Erythroblast (primary cell): ENCODE measurements at regions not wholly inside any gene's neighbourhood (a gene's known extent, or its start where the extent isn't known, plus 50 kb on each side); places are given as distances from the start of the nearest gene placed in this dataset.

Experiments used
- DNase-seq, 2 experiments: peaks; one replicate each; lab custom pipeline; 2025; lab: John Stamatoyannopoulos, UW
- GATA1 ChIP-seq: IDR thresholded peaks from 2 replicates; pipeline ENCODE4 v1.6.1; 2011; ENCODE audit warnings: low read depth, mild to moderate bottlenecking, control low read depth, low read length, moderate library complexity
- POLR2A ChIP-seq: IDR thresholded peaks from 2 replicates; pipeline ENCODE4 v1.6.1; 2011; ENCODE audit warnings: mild to moderate bottlenecking, low read length

DNA sequence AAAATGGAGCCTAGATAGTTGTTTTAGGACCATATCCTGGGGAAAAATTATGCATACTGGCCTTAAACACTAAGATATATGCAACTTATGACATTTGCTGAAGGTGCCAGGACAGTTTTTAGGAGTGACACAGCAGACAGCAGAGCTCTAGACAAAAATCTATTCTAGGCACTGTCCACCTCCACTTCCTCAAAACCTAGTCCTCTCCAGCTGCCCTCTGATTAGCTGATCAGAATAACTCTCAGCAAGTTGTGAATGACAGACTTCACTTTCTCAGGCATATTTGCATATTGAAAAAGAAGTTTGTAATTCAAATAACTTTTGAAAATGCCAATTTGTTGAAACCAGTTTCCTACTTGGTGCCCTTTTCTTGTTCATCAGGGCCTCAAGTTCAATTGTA, 152.3 kb upstream of the STEAP4 start:
- TF ChIP-seq POLR2A: no peak
- no peak for TF ChIP-seq GATA1
- no peak for DNase-seq

DNA sequence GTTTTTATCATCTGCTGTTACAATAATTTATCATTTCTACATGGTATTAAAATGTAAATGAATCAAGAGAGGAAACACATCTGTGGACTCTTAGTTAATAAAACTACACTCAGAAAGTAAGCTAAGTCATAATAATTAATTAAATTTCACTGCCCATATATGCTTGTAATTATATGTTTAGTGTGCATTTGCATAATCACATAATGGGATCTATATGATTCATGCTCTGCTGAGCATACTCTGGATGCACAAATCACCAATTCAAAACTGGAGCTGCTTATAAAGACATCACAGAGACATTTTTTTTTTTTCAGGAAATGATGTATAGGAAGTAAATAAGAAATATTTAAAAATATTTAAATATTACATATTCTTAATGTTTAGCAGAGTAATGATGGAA, 151.6 kb upstream of the STEAP4 start:
- no peak for TF ChIP-seq GATA1
- TF ChIP-seq POLR2A: no peak
- DNase-seq: no peak

DNA sequence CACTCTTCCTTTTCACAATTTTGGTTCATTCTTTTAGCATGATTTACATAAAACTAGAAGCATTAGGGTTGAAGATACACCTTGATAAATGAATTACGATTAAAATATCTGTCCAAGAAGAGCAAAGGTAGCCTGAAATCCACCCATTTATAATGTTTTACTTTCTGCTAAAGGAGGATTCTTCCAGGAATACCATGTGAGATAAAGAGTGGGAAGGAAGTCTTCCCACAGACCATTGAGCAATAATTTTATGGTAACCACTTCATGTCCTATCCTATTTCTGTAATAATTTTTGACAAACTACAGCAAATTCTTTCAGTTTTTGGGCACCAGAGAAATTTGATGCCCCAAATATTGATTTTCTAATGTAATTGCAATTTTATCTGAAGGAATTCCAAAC, 150.6 kb upstream of the STEAP4 start:
- no peak for TF ChIP-seq POLR2A
- TF ChIP-seq GATA1: no peak
- no peak for DNase-seq

DNA sequence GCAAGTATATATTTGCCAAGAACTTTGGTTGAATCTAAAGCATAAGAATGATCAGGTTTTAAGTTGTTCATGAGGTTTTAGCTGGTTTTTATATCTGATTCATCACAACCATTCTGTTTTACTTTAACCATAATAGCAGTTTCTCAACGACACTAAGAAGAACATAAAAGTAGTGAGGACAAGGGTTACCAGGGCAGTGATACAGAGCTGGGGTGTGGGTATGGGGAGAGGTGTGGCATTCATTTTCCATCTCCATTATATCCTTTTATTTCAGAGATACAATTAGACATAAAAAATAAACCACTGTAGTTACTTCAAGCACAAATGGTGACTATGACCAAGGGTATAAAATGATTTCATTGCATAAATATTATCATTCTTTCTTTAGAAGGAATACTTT, 149.8 kb upstream of the STEAP4 start:
- no peak for TF ChIP-seq GATA1
- TF ChIP-seq POLR2A: no peak
- DNase-seq: no peak

DNA sequence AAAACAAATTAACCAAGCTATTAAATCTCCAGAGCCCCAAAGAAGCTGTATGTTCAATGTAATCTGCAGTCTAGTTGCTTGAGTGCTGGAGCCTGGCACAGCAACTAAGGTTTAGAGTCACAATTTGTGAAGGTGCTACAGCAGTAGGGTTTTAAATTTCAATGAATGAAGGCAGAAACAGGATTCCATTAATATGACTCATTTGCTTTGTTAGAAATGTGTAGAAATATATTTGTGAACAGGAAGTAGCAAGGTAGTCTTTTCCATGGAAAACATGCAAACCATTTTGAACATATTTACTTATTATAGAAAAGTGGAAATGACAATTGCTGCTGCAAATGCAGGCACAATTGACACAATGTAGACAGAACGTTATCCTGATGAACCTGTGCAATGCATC, 149.0 kb upstream of the STEAP4 start:
- TF ChIP-seq GATA1 (no peak), POLR2A (no peak)
- DNase-seq: no peak

DNA sequence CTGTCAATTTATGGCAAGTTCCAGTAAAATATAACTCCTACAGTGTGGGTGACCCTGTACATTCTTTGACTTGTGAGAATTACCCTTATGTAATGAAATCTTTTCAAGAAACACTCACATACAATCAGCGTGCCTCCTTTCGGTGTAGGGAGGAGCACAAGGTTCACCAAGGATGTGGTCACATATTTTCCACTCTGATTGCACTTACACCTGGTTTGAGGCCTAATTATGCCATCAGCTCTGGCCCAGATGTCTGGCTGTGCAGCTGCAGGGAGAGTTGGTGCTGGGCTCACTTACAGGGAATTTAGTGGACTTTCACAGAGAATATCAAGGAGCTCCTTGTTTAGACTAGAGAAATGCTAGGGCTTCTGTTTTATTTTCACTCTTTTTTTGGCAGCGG, 146.0 kb upstream of the STEAP4 start:
- DNase-seq: no peak
- TF ChIP-seq GATA1: no peak
- TF ChIP-seq POLR2A: no peak

DNA sequence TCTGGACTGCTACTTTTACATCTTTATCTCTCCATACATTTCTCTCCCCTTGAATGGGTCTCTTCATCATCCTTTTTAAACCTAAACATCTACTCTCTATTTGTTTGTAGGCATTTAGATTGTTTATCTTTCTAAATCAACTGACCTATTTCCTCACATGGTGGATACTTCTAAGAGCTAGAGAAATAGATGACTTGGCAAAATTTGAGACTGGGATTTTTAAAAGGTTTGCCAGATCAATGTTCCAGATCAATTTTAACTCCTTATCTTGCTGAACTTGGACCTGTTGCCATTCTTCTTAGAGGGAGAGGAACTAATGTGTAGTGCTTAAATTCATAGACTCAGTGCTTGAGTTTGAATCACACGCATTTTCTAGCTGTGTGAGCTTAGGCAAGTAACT, 144.2 kb upstream of the STEAP4 start:
- TF ChIP-seq GATA1: no peak
- no peak for TF ChIP-seq POLR2A
- no peak for DNase-seq

DNA sequence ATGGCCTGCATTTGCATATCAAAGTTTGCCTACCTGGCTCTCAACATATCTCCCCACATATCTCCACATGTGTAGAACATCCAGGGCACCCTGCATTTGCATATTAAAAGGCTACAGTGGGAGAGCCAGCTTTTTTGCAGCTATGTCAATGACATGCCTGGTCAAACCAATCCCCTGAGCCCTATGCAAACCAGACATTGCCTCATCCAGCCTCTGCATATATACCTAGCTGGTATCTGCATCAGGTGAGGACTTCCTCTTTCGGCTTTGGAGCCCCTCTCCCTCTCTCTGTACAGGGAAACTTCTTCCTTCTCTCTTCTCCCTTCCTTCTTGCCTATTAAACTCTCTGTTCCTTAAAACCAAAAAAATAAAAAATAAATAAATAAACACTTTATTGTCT, 142.7 kb upstream of the STEAP4 start:
- no peak for DNase-seq
- TF ChIP-seq POLR2A (no peak), GATA1 (no peak)

DNA sequence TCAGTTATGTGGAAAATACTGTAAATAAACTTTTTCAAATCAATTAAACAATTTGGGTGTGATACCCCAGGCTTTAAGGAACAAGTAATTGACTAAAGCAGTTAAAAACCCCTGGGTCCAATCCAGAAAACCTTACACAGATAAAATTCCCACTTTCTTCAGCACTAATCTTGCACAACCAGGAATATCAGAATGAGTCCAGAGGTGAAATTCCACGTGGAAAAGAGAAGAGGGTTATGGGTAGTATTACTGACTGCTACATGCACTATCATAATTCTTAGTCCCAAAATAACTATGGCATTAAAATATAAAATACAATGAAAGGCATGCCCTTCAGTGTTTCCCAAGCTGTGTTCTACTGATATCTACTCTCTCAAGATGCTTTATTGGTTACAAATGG, 135.7 kb upstream of the STEAP4 start:
- DNase-seq: no peak
- TF ChIP-seq POLR2A (no peak), GATA1 (no peak)

DNA sequence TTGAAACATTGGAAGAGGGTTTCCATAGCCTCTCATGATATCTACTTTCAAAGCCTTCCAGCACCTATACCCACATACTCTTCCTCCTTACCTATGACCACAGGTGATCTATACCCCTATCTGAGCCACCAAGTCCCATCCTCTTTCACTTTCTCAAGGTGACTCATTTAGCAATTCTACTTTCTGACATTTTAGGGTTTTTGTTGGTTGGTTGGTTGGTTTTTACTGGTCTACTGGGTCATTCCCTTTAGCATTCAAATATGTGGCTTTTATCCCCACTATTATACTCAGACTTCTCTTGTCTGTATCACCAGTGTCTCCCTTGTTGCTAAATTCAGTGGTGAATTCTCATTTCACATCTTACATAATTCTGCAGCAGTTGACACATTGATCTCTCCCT, 130.4 kb upstream of the STEAP4 start:
- no peak for DNase-seq

DNA sequence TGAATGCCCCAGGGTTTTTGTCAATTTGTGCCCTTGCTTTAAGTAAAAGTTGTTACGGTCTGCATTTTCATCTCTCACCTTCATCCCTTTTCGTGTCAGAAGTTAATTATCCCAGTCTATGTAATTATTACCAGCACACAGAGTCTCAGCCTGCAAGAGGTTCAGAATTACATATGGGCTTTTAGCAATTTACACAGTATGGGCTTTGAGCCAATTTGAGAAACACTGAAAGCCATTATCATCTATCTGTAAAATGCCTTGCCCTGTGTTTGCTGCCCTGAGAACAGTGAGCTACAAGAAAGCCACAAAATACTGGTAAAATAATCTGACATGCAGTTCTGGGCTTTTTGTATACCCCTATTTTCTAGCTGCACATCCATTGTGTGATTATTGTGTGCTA, 125.6 kb upstream of the STEAP4 start:
- TF ChIP-seq GATA1: no peak
- no peak for TF ChIP-seq POLR2A
- no peak for DNase-seq

More for the DNA sequence above, 130.4 kb upstream of the STEAP4 start:
- TF ChIP-seq POLR2A (no peak), GATA1 (no peak)

DNA sequence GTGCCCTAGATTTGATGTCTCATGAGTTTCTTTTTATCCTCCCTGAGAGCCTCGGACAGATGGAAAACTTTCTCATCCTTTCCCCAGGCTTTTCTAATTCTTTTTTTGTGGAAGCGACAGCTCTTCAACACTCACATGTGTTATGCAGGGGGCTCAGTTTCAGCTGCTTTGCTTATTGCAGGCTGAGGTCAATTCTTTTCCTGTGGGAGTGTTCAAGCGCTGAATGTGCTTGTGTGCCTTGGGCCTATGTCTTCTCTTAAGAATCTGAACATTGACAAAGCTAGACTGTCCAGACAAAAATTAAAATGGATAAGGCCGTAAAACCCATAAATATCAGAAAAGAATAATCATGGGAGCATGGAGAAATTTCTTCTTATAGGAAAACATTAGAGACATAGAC, 125.2 kb upstream of the STEAP4 start:
- DNase-seq: no peak
- no peak for TF ChIP-seq POLR2A
- TF ChIP-seq GATA1: no peak

DNA sequence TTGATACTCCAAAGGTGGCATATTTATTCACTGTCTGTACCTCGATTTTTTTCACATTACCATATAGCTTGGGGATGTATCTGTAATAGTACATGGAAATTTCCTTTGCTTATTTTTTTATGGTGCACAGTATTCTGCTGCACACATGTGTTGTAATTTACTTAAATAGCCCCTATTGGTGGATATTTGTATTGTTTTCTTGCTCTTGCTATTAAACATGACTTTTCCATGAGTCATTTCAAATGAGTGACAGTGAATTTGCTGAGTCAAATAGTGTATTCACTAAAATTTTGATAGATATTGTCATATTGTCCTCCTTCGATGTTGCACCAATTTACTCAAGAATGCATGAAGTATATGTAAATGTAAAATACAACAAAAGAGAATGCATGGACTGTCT, 122.7 kb upstream of the STEAP4 start:
- TF ChIP-seq POLR2A (no peak), GATA1 (no peak)
- DNase-seq: no peak

DNA sequence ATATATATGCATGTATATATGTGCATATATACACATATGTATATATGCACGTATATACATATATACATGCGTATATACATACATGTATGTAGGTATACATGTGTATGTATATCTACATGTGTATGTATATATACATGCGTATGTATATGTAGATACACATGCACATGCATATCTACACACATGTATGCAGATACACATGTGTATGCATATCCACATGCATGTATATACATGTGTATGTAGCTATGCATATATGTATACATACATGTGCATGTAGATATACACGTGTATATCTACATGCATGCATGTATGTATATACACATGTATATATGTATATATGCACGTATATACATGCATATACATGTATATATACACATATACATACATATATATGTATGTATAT, 95.8 kb upstream of the STEAP4 start:
- DNase-seq: no peak
- TF ChIP-seq GATA1: no peak
- no peak for TF ChIP-seq POLR2A

DNA sequence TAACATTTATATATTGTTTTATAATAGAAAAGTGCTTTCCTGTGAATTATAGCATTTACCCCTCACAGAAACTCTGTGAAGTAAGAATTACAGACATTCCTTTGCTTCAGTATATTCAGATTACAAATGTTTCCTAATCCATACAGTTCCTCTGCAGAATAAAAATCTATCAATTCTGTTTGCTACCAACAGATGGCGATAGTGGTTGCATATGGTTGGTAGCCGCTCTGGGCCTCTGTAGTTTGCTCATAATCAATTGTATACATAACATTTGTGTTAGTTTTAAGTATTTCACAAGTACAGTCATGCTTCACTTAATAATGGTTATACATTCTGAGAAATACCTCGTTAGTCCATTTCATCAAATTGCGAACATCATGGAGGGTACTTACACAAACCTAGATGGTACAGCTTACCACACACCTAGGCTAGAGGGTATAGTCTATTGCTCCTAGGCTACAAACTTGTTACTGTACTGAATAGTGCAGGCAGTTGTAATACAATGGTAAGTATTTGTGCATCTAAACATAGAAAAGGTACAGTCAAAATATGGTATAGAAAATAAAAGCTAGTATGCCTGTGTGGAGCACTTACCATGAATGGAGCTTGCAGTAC, 94.4 kb upstream of the STEAP4 start:
- DNase-seq: peak; percentile 14 to 47
- no peak for TF ChIP-seq POLR2A
- TF ChIP-seq GATA1: no peak

DNA sequence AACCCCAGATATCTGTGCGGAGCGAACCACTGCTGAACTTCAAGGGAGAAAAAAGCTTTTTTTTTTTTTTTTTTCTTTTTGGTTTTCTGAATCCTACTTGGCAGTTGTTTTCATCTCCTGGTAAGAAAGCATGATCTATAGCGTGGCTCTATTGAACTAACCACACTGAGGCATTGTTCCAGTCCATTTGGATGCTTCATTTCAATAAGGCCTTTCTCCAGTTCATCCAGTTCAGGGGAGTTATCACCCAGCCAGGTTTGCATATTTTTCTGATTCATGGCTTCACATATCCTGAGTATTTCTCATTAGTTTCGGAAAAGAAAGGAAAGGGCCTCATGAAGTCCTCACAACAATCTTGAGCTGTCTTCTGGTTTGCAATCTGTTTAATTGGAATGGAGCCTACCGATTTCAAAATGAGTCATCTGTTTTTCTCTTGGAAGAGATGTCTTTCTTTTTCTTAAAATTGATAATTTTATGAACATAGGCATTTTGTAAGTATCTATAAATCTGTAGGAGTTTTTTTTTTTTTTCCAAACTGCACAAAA, 93.1 kb upstream of the STEAP4 start:
- TF ChIP-seq POLR2A (no peak), GATA1 (no peak)
- DNase-seq: no peak
